CD4-positive, CD25-positive, alpha-beta regulatory T cell (primary cell): ENCODE measurements at regions not wholly inside any gene's neighbourhood (a gene's known extent, or its start where the extent isn't known, plus 50 kb on each side); places are given as distances from the start of the nearest gene placed in this dataset.
A peak's percentile ranks its signal among the peaks of the same experiment; 100 is the strongest.

Experiments used
- ATAC-seq, 2 donors: fragments of 150-1000 bp; cut with Tn5 transposase; one replicate each; pipeline ENCODE4 v1.10.0; 2021; ENCODE audit warnings: low read depth in 2 of 2, moderate number of reproducible peaks in 2 of 2, moderate library complexity in 1 of 2
- DNase-seq, 3 donors: peaks; one replicate each; pipeline versions ENCODE4 v3.0.0 to v3.0.0-alpha.2; 2012 to 2022; ENCODE audit warnings: mixed read lengths in 1 of 3
- H3K27ac ChIP-seq: one replicate; pipeline ENCODE4 v1.7.0; 2013; ENCODE audit warnings: mild to moderate bottlenecking, low read length; ENCODE audit not compliant: insufficient read depth, poor library complexity, severe bottlenecking
- H3K27me3 ChIP-seq: one replicate; pipeline ENCODE4 v1.7.0; 2013; ENCODE audit warnings: low read length; ENCODE audit not compliant: control insufficient read depth, insufficient read depth
- H3K36me3 ChIP-seq: one replicate; pipeline ENCODE4 v1.7.0; 2013; ENCODE audit warnings: mild to moderate bottlenecking, low read length, moderate library complexity; ENCODE audit not compliant: control insufficient read depth, insufficient read depth
- H3K4me1 ChIP-seq: 2 replicates; pipeline ENCODE4 v1.7.0; 2013; ENCODE audit warnings: mild to moderate bottlenecking, low read length; ENCODE audit not compliant: insufficient read depth, control insufficient read depth, poor library complexity, severe bottlenecking
- H3K4me3 ChIP-seq: one replicate; pipeline ENCODE4 v1.7.0; 2013; ENCODE audit warnings: low read depth, mild to moderate bottlenecking, low read length, moderate library complexity
- H3K9me3 ChIP-seq, 2 experiments: 1 replicate in 1 of 2; 2 replicates in 1 of 2; pipeline ENCODE4 v1.7.0; 2013; ENCODE audit warnings: low read length in 2 of 2, mild to moderate bottlenecking in 1 of 2, moderate library complexity in 1 of 2; ENCODE audit not compliant: control insufficient read depth in 2 of 2
- H3K27ac Mint-ChIP-seq, 3 donors: one replicate each; pipeline ENCODE4 v1.8.0; 2020 to 2022; ENCODE audit warnings: mild to moderate bottlenecking in 3 of 3, mixed read lengths in 3 of 3, moderate library complexity in 2 of 3
- H3K27me3 Mint-ChIP-seq: one replicate; pipeline ENCODE4 v1.8.0; 2022; ENCODE audit warnings: mild to moderate bottlenecking, mixed read lengths
- H3K36me3 Mint-ChIP-seq: one replicate; pipeline ENCODE4 v1.8.0; 2020; ENCODE audit warnings: mixed read lengths
- H3K4me1 Mint-ChIP-seq, 4 donors: one replicate each; pipeline ENCODE4 v1.8.0; 2020 to 2022; ENCODE audit warnings: mixed read lengths in 4 of 4, mild to moderate bottlenecking in 1 of 4
- H3K4me3 Mint-ChIP-seq, 4 donors: one replicate each; pipeline ENCODE4 v1.8.0; 2020 to 2022; ENCODE audit warnings: mild to moderate bottlenecking in 4 of 4, mixed read lengths in 4 of 4, moderate library complexity in 3 of 4
- H3K9me3 Mint-ChIP-seq, 7 donors: one replicate each; pipeline ENCODE4 v1.8.0; 2020 to 2022; ENCODE audit warnings: mixed read lengths in 7 of 7, mild to moderate bottlenecking in 3 of 7, moderate library complexity in 2 of 7

DNA sequence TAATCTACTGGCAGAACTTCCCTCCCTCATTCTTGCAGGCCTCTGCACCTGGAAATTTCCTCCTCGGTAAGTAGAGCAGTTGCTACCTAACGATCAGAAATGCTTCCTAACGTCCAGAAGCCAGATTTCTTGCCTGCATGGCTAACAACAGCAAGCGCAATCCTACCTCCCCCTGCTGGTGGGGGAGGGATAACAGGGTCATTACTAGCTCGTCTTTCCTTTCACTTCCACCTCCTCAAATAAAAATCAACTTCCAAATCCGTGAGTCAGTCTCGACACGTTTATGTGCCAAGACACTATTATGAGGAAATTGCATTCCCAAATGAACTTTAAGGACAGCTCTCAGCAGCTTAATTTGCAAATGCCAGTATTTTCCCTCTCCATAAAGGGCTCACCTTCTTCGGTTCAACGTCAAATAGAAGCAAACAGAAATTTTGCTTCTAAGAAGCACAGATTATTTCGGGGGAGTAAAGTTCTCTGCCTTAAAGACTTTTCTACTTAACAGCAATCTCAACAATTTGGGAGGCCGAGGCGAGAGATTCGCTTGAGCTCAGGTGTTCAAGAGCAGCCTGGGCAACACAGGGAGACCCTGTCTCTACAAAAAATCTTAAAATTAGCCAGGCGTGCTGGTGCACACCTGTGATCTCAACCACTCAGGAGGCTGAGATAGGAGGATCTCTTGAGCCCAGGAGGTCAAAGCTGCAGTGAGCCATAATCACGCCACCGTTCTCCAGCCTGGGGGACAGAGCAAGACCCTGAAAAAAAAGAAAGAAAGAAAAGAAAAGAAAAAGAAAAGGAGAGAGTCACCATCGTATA lies 188.6 kb upstream of the PSMD7 start:
- DNase-seq, result peak in 1 of 3 donors; percentile 42
- no peak for ATAC-seq
- peaks cover 0 to 6% (median 3%) of the 10 kb centered on the region in 4 donors for H3K4me1 Mint-ChIP-seq
- H3K36me3 Mint-ChIP-seq, result no peaks in the 10 kb centered on the region
- Histone ChIP-seq H3K27me3 (no peaks in the 10 kb centered on the region), H3K4me1 (no peaks in the 10 kb centered on the region), H3K4me3 (peak overlapping the region; percentile 69), H3K36me3 (no peaks in the 10 kb centered on the region), H3K27ac (no peak overlapping the region), H3K9me3 (no peaks in the 10 kb centered on the region)
- H3K9me3 Mint-ChIP-seq, result no peaks in the 10 kb centered on the region
- H3K27me3 Mint-ChIP-seq, result peaks cover 4% of the 10 kb centered on the region
- no peak overlapping the region for H3K27ac Mint-ChIP-seq
- H3K4me3 Mint-ChIP-seq, result peak overlapping the region in 2 of 4 donors; percentile 56 to 64

DNA sequence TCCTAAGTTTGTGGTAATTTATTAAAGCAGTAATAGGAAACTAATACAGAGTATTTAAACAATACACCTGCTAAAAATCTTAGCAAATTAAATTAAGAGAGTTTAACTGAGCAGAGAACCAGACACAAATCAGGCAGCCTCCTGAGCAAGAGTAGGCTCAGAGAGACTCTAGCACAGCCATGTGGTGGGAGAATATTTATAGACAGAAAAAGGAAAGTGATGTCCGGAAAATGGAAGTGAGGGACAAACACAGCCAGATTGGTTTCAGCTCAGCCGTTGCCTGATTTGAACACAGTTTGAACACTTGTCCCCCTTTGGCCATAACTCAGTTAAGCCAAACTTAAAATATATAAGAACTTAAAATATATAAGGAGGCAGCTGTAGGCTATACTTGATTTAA lies 192.6 kb upstream of the PSMD7 start:
- H3K27ac ChIP-seq, result no peak overlapping the region
- no peaks in the 10 kb centered on the region for H3K4me1 ChIP-seq
- Mint-ChIP-seq H3K27me3 (peaks cover 8% of the 10 kb centered on the region), H3K4me1 (peaks cover 0 to 6% (median 3%) of the 10 kb centered on the region in 4 donors), H3K27ac (no peak overlapping the region), H3K9me3 (peaks cover 0 to 5% (median 0%) of the 10 kb centered on the region in 7 donors), H3K36me3 (no peaks in the 10 kb centered on the region), H3K4me3 (no peak overlapping the region)
- H3K9me3 ChIP-seq, result no peaks in the 10 kb centered on the region
- H3K36me3 ChIP-seq, result no peaks in the 10 kb centered on the region
- no peaks in the 10 kb centered on the region for H3K27me3 ChIP-seq
- DNase-seq (no peak), ATAC-seq (no peak)
- H3K4me3 ChIP-seq, result no peak overlapping the region

DNA sequence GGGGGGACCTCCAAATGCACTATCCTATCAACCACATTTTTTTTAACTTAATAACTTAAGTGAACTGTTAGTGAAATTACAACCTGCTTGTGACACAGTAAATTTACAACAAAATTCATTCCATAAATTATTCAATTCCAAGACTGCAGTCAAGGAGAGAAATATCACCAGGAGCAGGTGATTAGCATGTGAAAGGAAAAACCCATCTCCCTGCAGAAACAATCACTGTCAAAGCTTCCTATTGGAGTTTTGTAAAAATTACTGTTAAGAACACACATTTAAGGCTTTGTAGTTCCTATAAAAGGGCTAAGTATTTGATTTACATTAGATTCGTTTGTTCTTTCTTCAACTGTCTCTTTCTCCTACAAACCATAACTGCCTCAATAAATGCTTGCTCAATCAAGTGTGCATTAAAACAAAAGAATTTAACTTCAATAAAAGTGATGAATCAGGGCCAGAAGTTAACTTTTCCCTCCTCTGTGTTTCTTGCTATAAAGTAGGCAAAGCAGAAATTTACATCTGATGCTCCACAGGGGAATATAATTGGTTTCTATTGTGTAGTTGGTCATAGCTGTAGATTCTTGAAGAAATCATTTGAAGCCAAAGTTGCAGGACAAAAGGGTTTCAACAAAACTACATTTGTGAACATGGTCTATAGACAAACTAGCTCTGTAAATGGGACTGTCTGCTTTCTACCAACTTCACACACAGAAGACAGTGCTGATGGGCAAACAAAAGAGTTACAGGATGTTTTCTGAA lies 195.1 kb upstream of the PSMD7 start:
- Mint-ChIP-seq H3K27ac (no peak overlapping the region), H3K4me3 (no peak overlapping the region), H3K9me3 (peaks cover 0 to 5% (median 0%) of the 10 kb centered on the region in 7 donors), H3K27me3 (peaks cover 8% of the 10 kb centered on the region), H3K36me3 (no peaks in the 10 kb centered on the region), H3K4me1 (no peaks in the 10 kb centered on the region)
- no peak overlapping the region for H3K4me3 ChIP-seq
- ATAC-seq, result no peak
- H3K9me3 ChIP-seq, result no peaks in the 10 kb centered on the region
- no peaks in the 10 kb centered on the region for H3K36me3 ChIP-seq
- no peak for DNase-seq
- no peaks in the 10 kb centered on the region for H3K27me3 ChIP-seq
- H3K4me1 ChIP-seq, result no peaks in the 10 kb centered on the region
- H3K27ac ChIP-seq, result no peak overlapping the region

DNA sequence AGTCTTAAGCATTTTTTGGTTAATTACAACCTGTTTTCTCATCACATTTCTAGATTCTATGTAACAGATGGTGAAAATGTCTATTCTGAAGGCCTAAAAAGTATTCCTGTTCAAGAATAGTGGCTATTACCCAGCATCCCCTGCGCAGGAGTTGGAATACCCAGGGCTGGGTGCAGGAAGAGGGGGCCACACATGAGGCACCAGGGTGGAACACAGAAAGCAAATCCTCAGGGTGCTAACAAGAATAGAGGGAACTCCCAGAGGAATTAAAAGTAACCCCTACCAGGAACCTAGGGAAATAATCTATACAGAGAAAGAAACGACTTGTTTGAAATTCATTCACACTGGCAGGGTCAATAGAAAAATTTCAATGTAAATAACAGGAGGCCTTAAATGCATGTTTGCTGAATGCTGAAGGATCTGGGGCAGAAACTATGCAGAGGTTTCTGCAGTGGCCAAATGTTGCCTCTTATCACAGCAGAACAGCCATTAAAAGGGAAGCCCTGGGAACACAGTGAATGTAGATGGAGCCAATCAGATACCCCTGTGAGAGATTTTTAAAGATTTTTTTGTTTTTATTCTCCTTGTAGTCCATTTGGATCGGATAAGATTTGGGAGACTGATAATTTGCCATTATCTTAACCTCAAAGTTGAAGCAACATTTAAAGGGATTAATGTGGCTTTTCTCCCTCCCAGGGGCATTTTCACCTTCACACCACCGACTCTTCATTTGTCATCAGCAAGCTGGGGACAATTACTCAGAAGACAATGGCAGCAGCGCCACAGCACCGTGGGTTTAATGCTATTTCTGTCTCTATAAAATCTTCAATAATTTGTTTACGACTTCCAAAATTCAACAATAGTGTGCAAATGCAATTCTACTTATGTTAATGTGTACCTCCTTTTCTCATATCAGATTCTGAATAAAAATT lies 196.0 kb upstream of the PSMD7 start:
- DNase-seq (no peak), ATAC-seq (no peak)
- no peaks in the 10 kb centered on the region for H3K36me3 ChIP-seq
- Mint-ChIP-seq H3K4me1 (no peaks in the 10 kb centered on the region), H3K36me3 (no peaks in the 10 kb centered on the region), H3K27me3 (peaks cover 8% of the 10 kb centered on the region), H3K9me3 (peaks cover 0 to 6% (median 0%) of the 10 kb centered on the region in 7 donors), H3K4me3 (no peak overlapping the region), H3K27ac (no peak overlapping the region)
- H3K9me3 ChIP-seq, result no peaks in the 10 kb centered on the region
- H3K27ac ChIP-seq, result no peak overlapping the region
- H3K4me1 ChIP-seq, result no peaks in the 10 kb centered on the region
- H3K27me3 ChIP-seq, result no peaks in the 10 kb centered on the region
- no peak overlapping the region for H3K4me3 ChIP-seq

DNA sequence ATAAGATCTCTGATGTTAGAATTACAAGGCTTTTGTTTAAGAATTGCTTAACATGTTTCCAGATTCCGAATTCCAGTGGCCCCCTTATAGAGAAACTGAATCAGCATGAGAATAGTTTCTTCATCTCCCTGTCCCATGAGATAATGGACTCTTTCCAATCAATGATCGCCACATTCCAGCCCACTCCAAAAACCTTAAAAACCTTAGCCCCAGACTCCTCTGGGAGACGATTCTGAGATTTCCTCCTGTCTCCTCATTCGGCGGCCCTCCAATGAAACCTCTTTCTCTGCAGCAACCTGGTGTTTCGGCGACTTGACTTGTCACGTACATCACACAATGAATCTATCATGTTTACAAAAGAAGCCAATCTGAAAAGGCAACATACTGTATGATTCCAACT lies 197.1 kb upstream of the PSMD7 start:
- Histone ChIP-seq H3K4me1 (no peaks in the 10 kb centered on the region), H3K36me3 (no peaks in the 10 kb centered on the region), H3K27me3 (no peaks in the 10 kb centered on the region), H3K4me3 (no peak overlapping the region), H3K27ac (no peak overlapping the region), H3K9me3 (no peaks in the 10 kb centered on the region)
- peaks cover 0 to 7% (median 0%) of the 10 kb centered on the region in 7 donors for H3K9me3 Mint-ChIP-seq
- ATAC-seq, result no peak
- no peak overlapping the region for H3K4me3 Mint-ChIP-seq
- no peaks in the 10 kb centered on the region for H3K4me1 Mint-ChIP-seq
- no peak overlapping the region for H3K27ac Mint-ChIP-seq
- H3K27me3 Mint-ChIP-seq, result peaks cover 4% of the 10 kb centered on the region
- H3K36me3 Mint-ChIP-seq, result no peaks in the 10 kb centered on the region
- no peak for DNase-seq

DNA sequence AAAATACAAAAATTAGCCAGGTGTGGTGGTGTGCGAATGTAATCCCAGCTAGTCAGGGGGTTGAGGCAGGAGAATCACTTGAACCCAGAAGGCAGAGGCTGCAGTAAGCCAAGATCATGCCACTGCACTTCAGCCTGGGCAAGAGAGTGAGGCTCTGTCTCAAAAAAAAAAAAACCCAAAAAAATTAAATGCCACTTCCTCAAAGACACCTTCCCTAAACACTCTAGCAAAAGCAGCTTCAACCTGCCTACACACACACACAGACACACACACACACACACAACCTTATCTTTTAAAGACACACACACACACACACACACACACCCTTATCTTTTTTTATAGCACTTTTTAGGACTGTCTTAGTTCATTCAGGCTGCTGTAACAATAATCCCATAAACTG lies 201.7 kb upstream of the PSMD7 start:
- no peak for ATAC-seq
- Histone ChIP-seq H3K36me3 (no peaks in the 10 kb centered on the region), H3K9me3 (no peaks in the 10 kb centered on the region), H3K4me1 (no peaks in the 10 kb centered on the region), H3K27ac (no peak overlapping the region), H3K27me3 (no peaks in the 10 kb centered on the region), H3K4me3 (no peak overlapping the region)
- H3K27me3 Mint-ChIP-seq, result peaks cover 4% of the 10 kb centered on the region
- H3K4me1 Mint-ChIP-seq, result no peaks in the 10 kb centered on the region
- no peak overlapping the region for H3K27ac Mint-ChIP-seq
- no peaks in the 10 kb centered on the region for H3K36me3 Mint-ChIP-seq
- no peak for DNase-seq
- H3K9me3 Mint-ChIP-seq, result peaks cover 0 to 6% (median 0%) of the 10 kb centered on the region in 7 donors
- no peak overlapping the region for H3K4me3 Mint-ChIP-seq

DNA sequence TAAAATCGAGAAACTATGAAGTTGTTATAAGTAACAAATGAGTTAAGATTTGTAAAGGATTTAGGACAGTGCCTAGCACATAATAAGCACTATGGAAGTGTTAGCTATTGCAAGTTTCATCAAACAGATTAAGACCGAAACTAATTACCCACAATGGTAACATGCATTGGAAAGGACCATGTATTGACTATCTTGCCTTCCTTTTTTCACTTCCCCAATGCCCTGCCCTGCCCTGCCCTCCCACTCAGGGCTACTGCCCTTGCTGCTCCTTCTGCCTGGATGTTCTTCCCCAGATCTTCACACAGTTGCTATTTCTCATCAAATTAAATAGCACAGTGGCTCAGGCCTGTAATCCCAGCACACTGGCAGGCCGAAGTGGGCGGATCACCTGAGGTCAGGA lies 202.1 kb upstream of the PSMD7 start:
- Mint-ChIP-seq H3K36me3 (no peaks in the 10 kb centered on the region), H3K27ac (no peak overlapping the region), H3K27me3 (peaks cover 2% of the 10 kb centered on the region), H3K4me1 (no peaks in the 10 kb centered on the region), H3K9me3 (peaks cover 0 to 4% (median 0%) of the 10 kb centered on the region in 7 donors), H3K4me3 (no peak overlapping the region)
- no peak for ATAC-seq
- H3K9me3 ChIP-seq, result no peaks in the 10 kb centered on the region
- H3K36me3 ChIP-seq, result no peaks in the 10 kb centered on the region
- no peak overlapping the region for H3K4me3 ChIP-seq
- no peaks in the 10 kb centered on the region for H3K4me1 ChIP-seq
- H3K27me3 ChIP-seq, result no peaks in the 10 kb centered on the region
- H3K27ac ChIP-seq, result no peak overlapping the region
- no peak for DNase-seq
